SK-N-SH treated with all-trans-retinoic acid at 6 μM for 48 hours (cell line): ENCODE measurements at regions not wholly inside any gene's neighbourhood (a gene's known extent, or its start where the extent isn't known, plus 50 kb on each side); places are given as distances from the start of the nearest gene placed in this dataset.

Source experiments
- ATAC-seq: fragments of 200-7000 bp; cut with Tn5 transposase; 3 replicates; pipeline ENCODE4 v1.9.1; 2020; ENCODE audit warnings: mild to moderate bottlenecking, moderate library complexity
- ARNTL ChIP-seq: fragments of 450-650 bp; formaldehyde crosslinking; IDR thresholded peaks from 2 replicates; pipeline ENCODE4 v1.5.0; 2020; ENCODE audit warnings: low read depth, mild to moderate bottlenecking, moderate library complexity, borderline replicate concordance
- BACH2 ChIP-seq: fragments of 250-450 bp; sonication (Bioruptor Pico); IDR thresholded peaks from 2 replicates; pipeline ENCODE4 v1.9.0; 2021; ENCODE audit warnings: mild to moderate bottlenecking, borderline replicate concordance
- CSDC2 ChIP-seq: fragments of 250-450 bp; sonication (Bioruptor Pico); IDR thresholded peaks from 2 replicates; pipeline ENCODE4 v1.5.0; 2020; ENCODE audit warnings: mild to moderate bottlenecking, moderate library complexity
- CSRNP3 ChIP-seq: fragments of 250-450 bp; sonication (Bioruptor Pico); IDR thresholded peaks from 2 replicates; pipeline ENCODE4 v1.5.1; 2021; ENCODE audit warnings: mild to moderate bottlenecking, moderate library complexity
- ESRRG ChIP-seq: fragments of 250-450 bp; sonication (Bioruptor Pico); IDR thresholded peaks from 2 replicates; pipeline ENCODE4 v1.6.1; 2021; ENCODE audit warnings: mild to moderate bottlenecking
- GLIS3 ChIP-seq: fragments of 250-450 bp; sonication (Bioruptor Pico); IDR thresholded peaks from 2 replicates; pipeline ENCODE4 v1.5.0; 2020; ENCODE audit warnings: mild to moderate bottlenecking, moderate library complexity
- ISL1 ChIP-seq: fragments of 250-450 bp; sonication (Bioruptor Pico); IDR thresholded peaks from 2 replicates; pipeline ENCODE4 v2.1.2; 2022; ENCODE audit warnings: mild to moderate bottlenecking, moderate library complexity
- OSR1 ChIP-seq: fragments of 250-450 bp; sonication (Bioruptor Pico); IDR thresholded peaks from 2 replicates; pipeline ENCODE4 v1.8.0; 2022; ENCODE audit warnings: moderate library complexity, mild to moderate bottlenecking, inconsistent platforms
- PATZ1 ChIP-seq: fragments of 250-450 bp; sonication (Bioruptor Pico); IDR thresholded peaks from 2 replicates; pipeline ENCODE4 v1.8.0; 2020; ENCODE audit warnings: mild to moderate bottlenecking, moderate library complexity, borderline replicate concordance
- POU6F1 ChIP-seq: fragments of 250-450 bp; sonication (Bioruptor Pico); IDR thresholded peaks from 2 replicates; pipeline ENCODE4 v1.8.0; 2021; ENCODE audit warnings: low read depth, mild to moderate bottlenecking, moderate library complexity, borderline replicate concordance
- PPARA ChIP-seq: fragments of 250-450 bp; sonication (Bioruptor Pico); IDR thresholded peaks from 2 replicates; pipeline ENCODE4 v1.5.0; 2020; ENCODE audit warnings: mild to moderate bottlenecking, borderline replicate concordance
- RARB ChIP-seq: fragments of 250-450 bp; sonication (Bioruptor Pico); IDR thresholded peaks from 2 replicates; pipeline ENCODE4 v1.8.0; 2021; ENCODE audit warnings: mild to moderate bottlenecking, moderate library complexity
- SNAI2 ChIP-seq: fragments of 250-450 bp; sonication (Bioruptor Pico); IDR thresholded peaks from 2 replicates; pipeline ENCODE4 v1.5.0; 2020; ENCODE audit warnings: mild to moderate bottlenecking, moderate library complexity
- TCF4 ChIP-seq: fragments of 250-450 bp; sonication (Bioruptor Pico); IDR thresholded peaks from 2 replicates; pipeline ENCODE4 v1.8.0; 2021; ENCODE audit warnings: mild to moderate bottlenecking, moderate library complexity, borderline replicate concordance
- TOX ChIP-seq: fragments of 250-450 bp; sonication (Bioruptor Pico); IDR thresholded peaks from 2 replicates; pipeline ENCODE4 v1.8.0; 2021; ENCODE audit warnings: mild to moderate bottlenecking, moderate library complexity, borderline replicate concordance
- ZC3H10 ChIP-seq: fragments of 250-450 bp; sonication (Bioruptor Pico); IDR thresholded peaks from 2 replicates; pipeline ENCODE4 v1.5.1; 2021; ENCODE audit warnings: mild to moderate bottlenecking, moderate library complexity
- ZFP3 ChIP-seq: fragments of 250-450 bp; sonication (Bioruptor Pico); IDR thresholded peaks from 2 replicates; pipeline ENCODE4 v1.5.0; 2020; ENCODE audit warnings: mild to moderate bottlenecking, moderate library complexity
- ZFP30 ChIP-seq: fragments of 450-650 bp; formaldehyde crosslinking; IDR thresholded peaks from 2 replicates; pipeline ENCODE4 v1.5.0; 2022; ENCODE audit warnings: mild to moderate bottlenecking, moderate library complexity
- ZNF565 ChIP-seq: fragments of 450-650 bp; formaldehyde crosslinking; conservative IDR thresholded peaks from 2 replicates; pipeline ENCODE4 v1.5.0; 2020; ENCODE audit warnings: low read depth, mild to moderate bottlenecking, moderate library complexity
- ZNF70 ChIP-seq: fragments of 450-650 bp; formaldehyde crosslinking; IDR thresholded peaks from 2 replicates; pipeline ENCODE4 v1.5.0; 2020; ENCODE audit warnings: mild to moderate bottlenecking, moderate library complexity
- ZNF8 ChIP-seq: fragments of 450-650 bp; formaldehyde crosslinking; IDR thresholded peaks from 2 replicates; pipeline ENCODE4 v1.5.0; 2020; ENCODE audit warnings: mild to moderate bottlenecking, moderate library complexity
- TF ChIP-seq, protein P1 (sequence below): fragments of 250-450 bp; sonication (Bioruptor Pico); IDR thresholded peaks from 2 replicates; pipeline ENCODE4 v1.5.1; 2020; ENCODE audit warnings: low read depth, mild to moderate bottlenecking, moderate library complexity
- TF ChIP-seq, protein P2 (sequence below): fragments of 250-450 bp; sonication (Bioruptor Pico); IDR thresholded peaks from 2 replicates; pipeline ENCODE4 v1.5.0; 2020; ENCODE audit warnings: mild to moderate bottlenecking, moderate library complexity

- no peak for TF ChIP-seq ISL1 (CRISPR knock-in tag)
- no peak for TF ChIP-seq OSR1
- no peak for TF ChIP-seq POU6F1 (CRISPR knock-in tag)
- TF ChIP-seq ZNF8 (CRISPR knock-in tag), result no peak
- no peak for TF ChIP-seq PPARA (CRISPR knock-in tag)
- no peak for TF ChIP-seq PATZ1 (CRISPR knock-in tag)
- no peak for TF ChIP-seq TOX (CRISPR knock-in tag)
- no peak for TF ChIP-seq CSDC2 (CRISPR knock-in tag)
- no peak for TF ChIP-seq ZFP3
- no peak for TF ChIP-seq ZC3H10 (CRISPR knock-in tag)
- no peak for TF ChIP-seq BACH2
- TF ChIP-seq ZFP30, result no peak
- no peak for TF ChIP-seq SNAI2 (CRISPR knock-in tag)
- TF ChIP-seq ESRRG (CRISPR knock-in tag), result no peak
- no peak for ATAC-seq
These were observed 167.9 kb downstream of the AXIN2 start for GRCh38 chr17:65393514-65393913.

GRCh38 chr17:65389949-65390348 is 171.5 kb downstream of the AXIN2 start:
- TF ChIP-seq PATZ1 (CRISPR knock-in tag) (no peak), GLIS3 (CRISPR knock-in tag) (no peak), TCF4 (CRISPR knock-in tag) (no peak), ZFP3 (no peak), ZC3H10 (CRISPR knock-in tag) (no peak), OSR1 (no peak), RARB (CRISPR knock-in tag) (no peak), ZNF70 (CRISPR knock-in tag) (no peak), SNAI2 (CRISPR knock-in tag) (no peak), CSDC2 (CRISPR knock-in tag) (no peak), POU6F1 (CRISPR knock-in tag) (no peak)
- TF ChIP-seq, protein P1, sequence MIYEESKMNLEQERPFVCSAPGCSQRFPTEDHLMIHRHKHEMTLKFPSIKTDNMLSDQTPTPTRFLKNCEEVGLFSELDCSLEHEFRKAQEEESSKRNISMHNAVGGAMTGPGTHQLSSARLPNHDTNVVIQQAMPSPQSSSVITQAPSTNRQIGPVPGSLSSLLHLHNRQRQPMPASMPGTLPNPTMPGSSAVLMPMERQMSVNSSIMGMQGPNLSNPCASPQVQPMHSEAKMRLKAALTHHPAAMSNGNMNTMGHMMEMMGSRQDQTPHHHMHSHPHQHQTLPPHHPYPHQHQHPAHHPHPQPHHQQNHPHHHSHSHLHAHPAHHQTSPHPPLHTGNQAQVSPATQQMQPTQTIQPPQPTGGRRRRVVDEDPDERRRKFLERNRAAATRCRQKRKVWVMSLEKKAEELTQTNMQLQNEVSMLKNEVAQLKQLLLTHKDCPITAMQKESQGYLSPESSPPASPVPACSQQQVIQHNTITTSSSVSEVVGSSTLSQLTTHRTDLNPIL (CRISPR knock-in tag), result no peak
- TF ChIP-seq, protein P2, sequence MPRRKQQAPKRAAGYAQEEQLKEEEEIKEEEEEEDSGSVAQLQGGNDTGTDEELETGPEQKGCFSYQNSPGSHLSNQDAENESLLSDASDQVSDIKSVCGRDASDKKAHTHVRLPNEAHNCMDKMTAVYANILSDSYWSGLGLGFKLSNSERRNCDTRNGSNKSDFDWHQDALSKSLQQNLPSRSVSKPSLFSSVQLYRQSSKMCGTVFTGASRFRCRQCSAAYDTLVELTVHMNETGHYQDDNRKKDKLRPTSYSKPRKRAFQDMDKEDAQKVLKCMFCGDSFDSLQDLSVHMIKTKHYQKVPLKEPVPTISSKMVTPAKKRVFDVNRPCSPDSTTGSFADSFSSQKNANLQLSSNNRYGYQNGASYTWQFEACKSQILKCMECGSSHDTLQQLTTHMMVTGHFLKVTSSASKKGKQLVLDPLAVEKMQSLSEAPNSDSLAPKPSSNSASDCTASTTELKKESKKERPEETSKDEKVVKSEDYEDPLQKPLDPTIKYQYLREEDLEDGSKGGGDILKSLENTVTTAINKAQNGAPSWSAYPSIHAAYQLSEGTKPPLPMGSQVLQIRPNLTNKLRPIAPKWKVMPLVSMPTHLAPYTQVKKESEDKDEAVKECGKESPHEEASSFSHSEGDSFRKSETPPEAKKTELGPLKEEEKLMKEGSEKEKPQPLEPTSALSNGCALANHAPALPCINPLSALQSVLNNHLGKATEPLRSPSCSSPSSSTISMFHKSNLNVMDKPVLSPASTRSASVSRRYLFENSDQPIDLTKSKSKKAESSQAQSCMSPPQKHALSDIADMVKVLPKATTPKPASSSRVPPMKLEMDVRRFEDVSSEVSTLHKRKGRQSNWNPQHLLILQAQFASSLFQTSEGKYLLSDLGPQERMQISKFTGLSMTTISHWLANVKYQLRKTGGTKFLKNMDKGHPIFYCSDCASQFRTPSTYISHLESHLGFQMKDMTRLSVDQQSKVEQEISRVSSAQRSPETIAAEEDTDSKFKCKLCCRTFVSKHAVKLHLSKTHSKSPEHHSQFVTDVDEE, result no peak
- peak; percentile 81 for ATAC-seq

DNA sequence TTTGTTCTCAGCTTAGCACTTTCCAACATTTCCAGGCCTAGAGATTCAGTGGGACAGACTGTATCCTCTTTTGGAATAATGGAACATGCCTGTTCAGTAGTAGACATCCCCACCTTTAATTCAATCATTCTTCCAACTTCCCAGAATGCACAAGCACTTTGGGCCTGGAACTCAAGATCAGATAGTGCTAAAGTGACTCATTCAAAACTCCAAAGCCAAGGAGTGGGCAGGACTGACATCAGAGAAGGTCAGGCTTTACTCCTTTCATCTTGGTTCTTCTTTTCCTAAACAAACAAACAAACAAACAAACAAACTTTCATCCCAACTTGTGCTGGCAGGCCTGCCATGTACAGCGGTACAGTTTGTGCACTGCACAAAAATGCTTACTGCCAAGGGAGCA is 172.0 kb downstream of the AXIN2 start:
- peak; percentile 74 for ATAC-seq
- TF ChIP-seq ZC3H10 (CRISPR knock-in tag) (no peak), ARNTL (CRISPR knock-in tag) (no peak), TCF4 (CRISPR knock-in tag) (no peak), GLIS3 (CRISPR knock-in tag) (no peak), ISL1 (CRISPR knock-in tag) (no peak), RARB (CRISPR knock-in tag) (no peak), ZNF565 (no peak), ZFP3 (no peak), CSDC2 (CRISPR knock-in tag) (no peak), ZNF8 (CRISPR knock-in tag) (no peak), SNAI2 (CRISPR knock-in tag) (no peak), CSRNP3 (CRISPR knock-in tag) (no peak), BACH2 (no peak), ESRRG (CRISPR knock-in tag) (no peak), PPARA (CRISPR knock-in tag) (no peak)
- TF ChIP-seq, protein P1 (CRISPR knock-in tag), result no peak
- TF ChIP-seq, all 23 proteins: peak for 0
